HL-60 (cell line): ENCODE measurements at regions not wholly inside any gene's neighbourhood (a gene's known extent, or its start where the extent isn't known, plus 50 kb on each side); places are given as distances from the start of the nearest gene placed in this dataset.

Experiments
- DNase-seq, 2 experiments: peaks; one replicate each; pipeline ENCODE4 v3.0.0-alpha.2; 2010 to 2020; ENCODE audit warnings: low read depth in 1 of 2, low spot score in 1 of 2
- H3K27ac ChIP-seq: fragments of 250-450 bp; sonication (Bioruptor Pico); replicated peaks from 2 replicates; pipeline ENCODE4 v1.5.1; 2020; ENCODE audit warnings: mild to moderate bottlenecking, moderate library complexity
- H3K27me3 ChIP-seq: fragments of 250-450 bp; sonication (Bioruptor Pico); 2 replicates; pipeline ENCODE4 v1.5.1; 2021; ENCODE audit warnings: mild to moderate bottlenecking, moderate library complexity; ENCODE audit not compliant: insufficient read depth, poor library complexity, severe bottlenecking
- H3K4me3 ChIP-seq: replicated peaks from 2 replicates; pipeline ENCODE4 v1.5.1; 2011; ENCODE audit warnings: mild to moderate bottlenecking, control low read depth, low read length; ENCODE audit not compliant: insufficient read depth
- GABPA ChIP-seq: IDR thresholded peaks from 2 replicates; pipeline ENCODE4 v1.6.1; 2012; ENCODE audit warnings: low read depth
- POLR2AphosphoS5 ChIP-seq: IDR thresholded peaks from 2 replicates; pipeline ENCODE4 v1.6.1; 2012; ENCODE audit warnings: low read depth
- SPI1 ChIP-seq: IDR thresholded peaks from 2 replicates; pipeline ENCODE4 v1.6.1; 2012; ENCODE audit warnings: low read depth, mild to moderate bottlenecking, borderline replicate concordance
- TF ChIP-seq, protein P1 (sequence below): IDR thresholded peaks from 2 replicates; pipeline ENCODE4 v1.6.1; 2012; ENCODE audit warnings: low read depth; ENCODE audit not compliant: insufficient replicate concordance
- TF ChIP-seq, protein P2 (sequence below): IDR thresholded peaks from one replicate; pipeline ENCODE4 v1.5.1; 2011; ENCODE audit warnings: low read length, control low read depth, inconsistent platforms; ENCODE audit not compliant: insufficient read depth

DNA sequence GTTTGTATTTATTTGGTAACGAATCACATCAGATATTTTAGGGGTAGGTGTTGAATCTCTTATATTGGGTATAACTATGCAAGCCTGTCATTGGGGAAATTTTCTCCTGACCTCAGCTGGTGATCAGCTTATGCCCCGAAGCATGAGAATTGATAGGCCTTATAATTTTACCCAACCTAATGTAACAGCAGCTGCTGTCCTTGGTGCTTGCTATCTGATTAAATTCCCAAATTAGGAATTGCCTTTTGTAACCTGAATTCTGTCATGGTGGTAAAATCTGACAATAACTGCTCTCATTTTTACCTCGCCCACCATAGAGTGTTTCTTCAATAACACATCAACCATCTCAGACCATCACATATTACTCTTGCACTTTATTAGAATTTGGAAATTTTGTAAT lies 1542.6 kb upstream of the PIK3C3 start:
- no peak for TF ChIP-seq POLR2AphosphoS5
- TF ChIP-seq, protein P1, sequence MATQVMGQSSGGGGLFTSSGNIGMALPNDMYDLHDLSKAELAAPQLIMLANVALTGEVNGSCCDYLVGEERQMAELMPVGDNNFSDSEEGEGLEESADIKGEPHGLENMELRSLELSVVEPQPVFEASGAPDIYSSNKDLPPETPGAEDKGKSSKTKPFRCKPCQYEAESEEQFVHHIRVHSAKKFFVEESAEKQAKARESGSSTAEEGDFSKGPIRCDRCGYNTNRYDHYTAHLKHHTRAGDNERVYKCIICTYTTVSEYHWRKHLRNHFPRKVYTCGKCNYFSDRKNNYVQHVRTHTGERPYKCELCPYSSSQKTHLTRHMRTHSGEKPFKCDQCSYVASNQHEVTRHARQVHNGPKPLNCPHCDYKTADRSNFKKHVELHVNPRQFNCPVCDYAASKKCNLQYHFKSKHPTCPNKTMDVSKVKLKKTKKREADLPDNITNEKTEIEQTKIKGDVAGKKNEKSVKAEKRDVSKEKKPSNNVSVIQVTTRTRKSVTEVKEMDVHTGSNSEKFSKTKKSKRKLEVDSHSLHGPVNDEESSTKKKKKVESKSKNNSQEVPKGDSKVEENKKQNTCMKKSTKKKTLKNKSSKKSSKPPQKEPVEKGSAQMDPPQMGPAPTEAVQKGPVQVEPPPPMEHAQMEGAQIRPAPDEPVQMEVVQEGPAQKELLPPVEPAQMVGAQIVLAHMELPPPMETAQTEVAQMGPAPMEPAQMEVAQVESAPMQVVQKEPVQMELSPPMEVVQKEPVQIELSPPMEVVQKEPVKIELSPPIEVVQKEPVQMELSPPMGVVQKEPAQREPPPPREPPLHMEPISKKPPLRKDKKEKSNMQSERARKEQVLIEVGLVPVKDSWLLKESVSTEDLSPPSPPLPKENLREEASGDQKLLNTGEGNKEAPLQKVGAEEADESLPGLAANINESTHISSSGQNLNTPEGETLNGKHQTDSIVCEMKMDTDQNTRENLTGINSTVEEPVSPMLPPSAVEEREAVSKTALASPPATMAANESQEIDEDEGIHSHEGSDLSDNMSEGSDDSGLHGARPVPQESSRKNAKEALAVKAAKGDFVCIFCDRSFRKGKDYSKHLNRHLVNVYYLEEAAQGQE: peak; percentile 64
- DNase-seq: no peak
- Histone ChIP-seq H3K27me3 (peaks cover 7% of the 10 kb centered on the region), H3K4me3 (no peak overlapping the region), H3K27ac (no peak overlapping the region)

DNA sequence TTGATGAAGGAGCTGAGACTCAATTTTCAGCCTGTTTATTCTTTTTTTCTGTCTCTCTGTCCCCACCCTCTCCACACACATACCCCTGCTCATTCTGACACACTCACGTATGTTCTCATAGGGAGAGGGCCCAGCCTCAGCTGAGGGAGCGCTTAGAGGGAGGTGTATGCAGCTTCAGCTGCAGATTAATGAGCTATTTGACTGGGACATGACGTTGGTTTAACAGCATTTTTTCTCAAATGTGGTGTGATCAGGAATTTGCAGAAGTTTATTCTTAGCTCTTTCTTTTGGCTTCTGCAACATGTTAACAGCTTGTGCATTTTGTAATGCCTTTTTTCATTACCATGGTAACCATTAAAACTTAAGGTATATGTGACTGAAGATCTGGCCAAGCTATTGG lies 1547.1 kb upstream of the PIK3C3 start:
- H3K27ac ChIP-seq: no peak overlapping the region
- peaks cover 3% of the 10 kb centered on the region for H3K27me3 ChIP-seq
- H3K4me3 ChIP-seq: no peak overlapping the region
- TF ChIP-seq, protein P2, sequence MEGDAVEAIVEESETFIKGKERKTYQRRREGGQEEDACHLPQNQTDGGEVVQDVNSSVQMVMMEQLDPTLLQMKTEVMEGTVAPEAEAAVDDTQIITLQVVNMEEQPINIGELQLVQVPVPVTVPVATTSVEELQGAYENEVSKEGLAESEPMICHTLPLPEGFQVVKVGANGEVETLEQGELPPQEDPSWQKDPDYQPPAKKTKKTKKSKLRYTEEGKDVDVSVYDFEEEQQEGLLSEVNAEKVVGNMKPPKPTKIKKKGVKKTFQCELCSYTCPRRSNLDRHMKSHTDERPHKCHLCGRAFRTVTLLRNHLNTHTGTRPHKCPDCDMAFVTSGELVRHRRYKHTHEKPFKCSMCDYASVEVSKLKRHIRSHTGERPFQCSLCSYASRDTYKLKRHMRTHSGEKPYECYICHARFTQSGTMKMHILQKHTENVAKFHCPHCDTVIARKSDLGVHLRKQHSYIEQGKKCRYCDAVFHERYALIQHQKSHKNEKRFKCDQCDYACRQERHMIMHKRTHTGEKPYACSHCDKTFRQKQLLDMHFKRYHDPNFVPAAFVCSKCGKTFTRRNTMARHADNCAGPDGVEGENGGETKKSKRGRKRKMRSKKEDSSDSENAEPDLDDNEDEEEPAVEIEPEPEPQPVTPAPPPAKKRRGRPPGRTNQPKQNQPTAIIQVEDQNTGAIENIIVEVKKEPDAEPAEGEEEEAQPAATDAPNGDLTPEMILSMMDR: no peak
- TF ChIP-seq GABPA (no peak), POLR2AphosphoS5 (no peak), SPI1 (no peak)
- TF ChIP-seq, protein P1: no peak
- DNase-seq: no peak

DNA sequence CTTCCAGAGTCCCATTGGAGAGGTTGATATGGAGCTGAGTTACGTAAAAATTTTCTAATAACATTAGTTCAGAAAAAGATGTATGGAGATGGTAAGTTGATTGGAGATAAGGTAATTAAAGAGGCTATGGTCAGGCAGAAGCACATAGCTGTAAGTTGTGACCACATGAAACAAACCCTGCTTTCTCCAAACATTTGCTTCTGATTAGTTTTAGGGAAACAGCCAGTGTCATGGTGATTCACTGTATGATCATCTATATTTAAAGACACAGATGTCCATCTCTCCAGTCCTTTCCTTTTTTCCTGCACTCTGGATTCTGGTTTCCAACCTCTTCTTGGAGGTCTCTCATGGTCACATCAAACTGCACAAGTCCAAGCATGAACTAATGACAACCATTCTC lies 1550.8 kb upstream of the PIK3C3 start:
- Histone ChIP-seq H3K4me3 (no peak overlapping the region), H3K27ac (no peak overlapping the region), H3K27me3 (peaks cover 3% of the 10 kb centered on the region)
- TF ChIP-seq SPI1: no peak
- TF ChIP-seq, protein P1: no peak
- TF ChIP-seq GABPA: no peak
- TF ChIP-seq, protein P2: no peak
- no peak for TF ChIP-seq POLR2AphosphoS5
- no peak for DNase-seq

DNA sequence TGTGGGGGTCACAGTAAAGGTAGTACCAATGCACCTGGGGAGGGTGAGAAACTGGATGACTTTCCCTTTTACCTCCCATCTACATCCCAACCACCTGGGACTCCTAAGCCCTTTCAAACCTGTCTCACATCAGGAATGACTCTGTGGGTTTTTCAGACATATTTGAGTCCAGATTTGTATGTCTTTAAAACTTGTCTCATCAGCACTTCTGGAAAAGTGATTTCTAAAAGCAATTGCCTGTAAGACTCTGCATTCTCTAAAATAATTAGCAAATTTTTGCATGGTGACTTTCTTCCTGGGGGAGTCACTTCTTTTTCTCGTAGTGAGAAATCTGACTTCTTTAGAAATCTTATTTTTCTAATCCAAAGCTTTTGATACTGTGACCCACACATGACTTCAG lies 1553.0 kb upstream of the PIK3C3 start:
- Histone ChIP-seq H3K4me3 (no peak overlapping the region), H3K27ac (no peak overlapping the region), H3K27me3 (no peaks in the 10 kb centered on the region)
- TF ChIP-seq POLR2AphosphoS5: no peak
- TF ChIP-seq, protein P1: no peak
- DNase-seq: no peak
